PFSK-1 (cell line): ENCODE measurements at regions not wholly inside any gene's neighbourhood (a gene's known extent, or its start where the extent isn't known, plus 50 kb on each side); places are given as distances from the start of the nearest gene placed in this dataset.

ENCODE experiments used
- FOXP2 ChIP-seq: optimal IDR thresholded peaks from 2 replicates; pipeline ENCODE3; 2011; ENCODE audit warnings: borderline replicate concordance, control low read depth, inconsistent platforms; ENCODE audit not compliant: insufficient read depth; ENCODE audit errors: extremely low read length, extremely low read depth
- POLR2AphosphoS5 ChIP-seq: IDR thresholded peaks from 2 replicates; pipeline ENCODE4 v1.6.1; 2012; ENCODE audit warnings: low read depth, mild to moderate bottlenecking, control low read depth, low read length, moderate library complexity
- SIN3A ChIP-seq: IDR thresholded peaks from 2 replicates; pipeline ENCODE4 v1.6.1; 2012; ENCODE audit warnings: mild to moderate bottlenecking, low read length, moderate library complexity, borderline replicate concordance; ENCODE audit not compliant: insufficient read depth
- TAF1 ChIP-seq: IDR thresholded peaks from 2 replicates; pipeline ENCODE4 v1.6.1; 2012; ENCODE audit warnings: low read length, control low read depth, borderline replicate concordance; ENCODE audit not compliant: insufficient read depth
- TF ChIP-seq, protein P1 (sequence below), 2 experiments: IDR thresholded peaks; 2 replicates each; pipeline versions ENCODE4 v1.6.1 to v1.8.0; 2011 to 2012; ENCODE audit warnings: low read depth in 2 of 2, low read length in 2 of 2, control low read depth in 1 of 2, inconsistent platforms in 1 of 2, mild to moderate bottlenecking in 1 of 2, moderate library complexity in 1 of 2; ENCODE audit not compliant: insufficient read depth in 1 of 2

DNA sequence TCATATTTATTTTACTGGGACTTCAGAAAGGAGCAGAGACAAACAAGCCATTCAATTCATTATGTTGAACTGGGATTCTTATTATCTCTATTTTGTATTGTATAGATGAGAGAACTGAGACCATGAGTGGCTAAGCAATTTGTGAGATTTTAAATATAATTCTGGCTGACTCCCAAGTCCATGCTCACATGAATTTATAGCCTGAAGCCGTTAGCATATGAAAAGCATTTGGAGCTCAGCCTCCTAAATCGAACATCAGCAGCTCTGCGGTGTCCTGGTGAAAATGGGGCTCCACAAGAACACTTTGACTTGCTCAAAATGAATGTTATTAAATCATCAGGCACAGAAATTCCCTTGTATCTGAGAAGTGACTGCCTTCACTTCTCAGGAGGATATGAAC lies 96.8 kb upstream of the DPT start:
- TF ChIP-seq, protein P1, sequence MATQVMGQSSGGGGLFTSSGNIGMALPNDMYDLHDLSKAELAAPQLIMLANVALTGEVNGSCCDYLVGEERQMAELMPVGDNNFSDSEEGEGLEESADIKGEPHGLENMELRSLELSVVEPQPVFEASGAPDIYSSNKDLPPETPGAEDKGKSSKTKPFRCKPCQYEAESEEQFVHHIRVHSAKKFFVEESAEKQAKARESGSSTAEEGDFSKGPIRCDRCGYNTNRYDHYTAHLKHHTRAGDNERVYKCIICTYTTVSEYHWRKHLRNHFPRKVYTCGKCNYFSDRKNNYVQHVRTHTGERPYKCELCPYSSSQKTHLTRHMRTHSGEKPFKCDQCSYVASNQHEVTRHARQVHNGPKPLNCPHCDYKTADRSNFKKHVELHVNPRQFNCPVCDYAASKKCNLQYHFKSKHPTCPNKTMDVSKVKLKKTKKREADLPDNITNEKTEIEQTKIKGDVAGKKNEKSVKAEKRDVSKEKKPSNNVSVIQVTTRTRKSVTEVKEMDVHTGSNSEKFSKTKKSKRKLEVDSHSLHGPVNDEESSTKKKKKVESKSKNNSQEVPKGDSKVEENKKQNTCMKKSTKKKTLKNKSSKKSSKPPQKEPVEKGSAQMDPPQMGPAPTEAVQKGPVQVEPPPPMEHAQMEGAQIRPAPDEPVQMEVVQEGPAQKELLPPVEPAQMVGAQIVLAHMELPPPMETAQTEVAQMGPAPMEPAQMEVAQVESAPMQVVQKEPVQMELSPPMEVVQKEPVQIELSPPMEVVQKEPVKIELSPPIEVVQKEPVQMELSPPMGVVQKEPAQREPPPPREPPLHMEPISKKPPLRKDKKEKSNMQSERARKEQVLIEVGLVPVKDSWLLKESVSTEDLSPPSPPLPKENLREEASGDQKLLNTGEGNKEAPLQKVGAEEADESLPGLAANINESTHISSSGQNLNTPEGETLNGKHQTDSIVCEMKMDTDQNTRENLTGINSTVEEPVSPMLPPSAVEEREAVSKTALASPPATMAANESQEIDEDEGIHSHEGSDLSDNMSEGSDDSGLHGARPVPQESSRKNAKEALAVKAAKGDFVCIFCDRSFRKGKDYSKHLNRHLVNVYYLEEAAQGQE (IDR thresholded peaks at IDR 0.05; ENCODE audit: insufficient read depth in 1 of 2, low read depth in 2 of 2, low read length in 2 of 2) = no peak
- TF ChIP-seq TAF1 (no peak), POLR2AphosphoS5 (no peak), SIN3A (no peak), FOXP2 (no peak)
